CD4-positive, alpha-beta T cell (primary cell): ENCODE measurements at regions not wholly inside any gene's neighbourhood (a gene's known extent, or its start where the extent isn't known, plus 50 kb on each side); places are given as distances from the start of the nearest gene placed in this dataset.

Experiments
- ATAC-seq: fragments of 200-7000 bp; cut with Tn5 transposase; one replicate; pipeline ENCODE4 v1.10.0; 2022; ENCODE audit warnings: mild to moderate bottlenecking; ENCODE audit not compliant: poor library complexity
- CTCF ChIA-PET: fragments of 350-600 bp; sonication (Branson Sonifier 250); formaldehyde crosslinking; loops from one replicate; lab custom pipeline; 2021; ENCODE audit warnings: antibody characterized with exemption, inconsistent platforms; lab: Charles Lee
- POLR2A ChIA-PET: fragments of 350-600 bp; sonication (Branson Sonifier 250); formaldehyde crosslinking; loops from one replicate; lab custom pipeline; 2021; ENCODE audit warnings: antibody characterized with exemption, inconsistent platforms; lab: Charles Lee
- DNase-seq, 14 experiments: peaks; one replicate each; pipeline ENCODE4 v3.0.0-alpha.2; 2013 to 2020; ENCODE audit warnings: mixed read lengths in 2 of 14
- H3K27ac ChIP-seq, 2 donors: one replicate each; pipeline versions ENCODE4 v1.5.1 to v1.7.0; 2013; ENCODE audit warnings: low read length in 2 of 2, low read depth in 1 of 2, mild to moderate bottlenecking in 1 of 2
- H3K27me3 ChIP-seq, 2 experiments: 1 replicate in 1 of 2; 2 replicates in 1 of 2; pipeline versions ENCODE4 v1.6.1 to v1.7.0; 2013; ENCODE audit warnings: low read length in 2 of 2, control low read depth in 1 of 2, mild to moderate bottlenecking in 1 of 2, moderate library complexity in 1 of 2; ENCODE audit not compliant: insufficient read depth in 2 of 2, control insufficient read depth in 1 of 2
- H3K36me3 ChIP-seq: one replicate; pipeline ENCODE4 v1.6.1; 2013; ENCODE audit warnings: low read length, control low read depth; ENCODE audit not compliant: insufficient read depth
- H3K4me1 ChIP-seq: one replicate; pipeline ENCODE4 v1.6.1; 2013; ENCODE audit warnings: low read length, control low read depth; ENCODE audit not compliant: insufficient read depth
- H3K4me3 ChIP-seq: one replicate; pipeline ENCODE4 v1.5.1; 2013; ENCODE audit warnings: mild to moderate bottlenecking, low read length, moderate library complexity
- H3K9me3 ChIP-seq, 2 experiments: 1 replicate in 1 of 2; 2 replicates in 1 of 2; pipeline versions ENCODE4 v1.6.1 to v1.7.0; 2013; ENCODE audit warnings: low read length in 2 of 2, mild to moderate bottlenecking in 2 of 2, control low read depth in 1 of 2, moderate library complexity in 1 of 2; ENCODE audit not compliant: control insufficient read depth in 1 of 2, insufficient read depth in 1 of 2
- H3K27ac Mint-ChIP-seq: one replicate; pipeline ENCODE4 v1.8.0; 2020; ENCODE audit warnings: mixed read lengths
- H3K27me3 Mint-ChIP-seq: one replicate; pipeline ENCODE4 v1.8.0; 2021; ENCODE audit warnings: mixed read lengths
- H3K36me3 Mint-ChIP-seq: one replicate; pipeline ENCODE4 v1.8.0; 2021; ENCODE audit warnings: low read depth, mixed read lengths
- H3K4me1 Mint-ChIP-seq: one replicate; pipeline ENCODE4 v1.8.0; 2021; ENCODE audit warnings: low read depth, mixed read lengths
- H3K4me3 Mint-ChIP-seq: one replicate; pipeline ENCODE4 v1.8.0; 2020; ENCODE audit warnings: mild to moderate bottlenecking, mixed read lengths
- H3K9me3 Mint-ChIP-seq: one replicate; pipeline ENCODE4 v1.8.0; 2020; ENCODE audit warnings: mixed read lengths
- CTCF ChIP-seq: fragments of 200-600 bp; IDR thresholded peaks from one replicate; pipeline ENCODE4 v1.8.0; 2022; ENCODE audit warnings: antibody characterized with exemption, mild to moderate bottlenecking
- intact Hi-C, 2 experiments: fragments of 100-400 bp; cut with DNase I in 1 of 2; cut with micrococcal nuclease in 1 of 2; formaldehyde crosslinking; loops; one replicate each; pipeline versions ENCODE4 v1.15.1 to v1.9.0; 2023 to 2025; cut with DNase I, micrococcal nuclease

- POLR2A ChIA-PET: interaction anchor here (1.3 kb wide), 1 partner anchor 104 kb away, joined by 4 read pairs; no protein-coding TSS in a partner anchor
- H3K4me1 Mint-ChIP-seq: peaks cover 14% of the 10 kb centered on the region
- no peak for ATAC-seq
- intact Hi-C loops: no loop called here
- no peaks in the 10 kb centered on the region for H3K4me1 ChIP-seq
- TF ChIP-seq CTCF: no peak
- H3K27me3 Mint-ChIP-seq: no peaks in the 10 kb centered on the region
- H3K36me3 ChIP-seq: no peaks in the 10 kb centered on the region
- no peaks in the 10 kb centered on the region for H3K27me3 ChIP-seq
- H3K4me3 ChIP-seq: no peak overlapping the region
- CTCF ChIA-PET: no interaction called here
- no peak overlapping the region for H3K27ac Mint-ChIP-seq
- H3K4me3 Mint-ChIP-seq: no peak overlapping the region
- no peak overlapping the region for H3K27ac ChIP-seq
- H3K9me3 Mint-ChIP-seq: no peaks in the 10 kb centered on the region
- no peaks in the 10 kb centered on the region for H3K9me3 ChIP-seq
- H3K36me3 Mint-ChIP-seq: no peaks in the 10 kb centered on the region
- DNase-seq: no peak
Observed at GRCh38 chr12:89968151-89968700, 259.6 kb upstream of the ATP2B1 start.

GRCh38 chr12:89966495-89967240 is 258.0 kb upstream of the ATP2B1 start:
- H3K9me3 Mint-ChIP-seq: no peaks in the 10 kb centered on the region
- Histone ChIP-seq H3K36me3 (no peaks in the 10 kb centered on the region), H3K27ac (no peak overlapping the region), H3K4me1 (no peaks in the 10 kb centered on the region), H3K4me3 (no peak overlapping the region), H3K27me3 (no peaks in the 10 kb centered on the region), H3K9me3 (no peaks in the 10 kb centered on the region)
- ChIA-PET POLR2A (no interaction called here), CTCF (no interaction called here)
- ATAC-seq (no peak), DNase-seq (no peak)
- peaks cover 15% of the 10 kb centered on the region for H3K4me1 Mint-ChIP-seq
- H3K27ac Mint-ChIP-seq: no peak overlapping the region
- no peak for TF ChIP-seq CTCF
- H3K36me3 Mint-ChIP-seq: no peaks in the 10 kb centered on the region
- H3K4me3 Mint-ChIP-seq: no peak overlapping the region
- intact Hi-C loops: no loop called here
- H3K27me3 Mint-ChIP-seq: no peaks in the 10 kb centered on the region

GRCh38 chr12:89965993-89966392 is 257.4 kb upstream of the ATP2B1 start:
- ATAC-seq (no peak), DNase-seq (no peak)
- no peaks in the 10 kb centered on the region for H3K27me3 Mint-ChIP-seq
- Histone ChIP-seq H3K36me3 (no peaks in the 10 kb centered on the region), H3K4me3 (no peak overlapping the region), H3K27ac (no peak overlapping the region), H3K9me3 (no peaks in the 10 kb centered on the region), H3K27me3 (no peaks in the 10 kb centered on the region), H3K4me1 (no peaks in the 10 kb centered on the region)
- H3K27ac Mint-ChIP-seq: no peak overlapping the region
- no peak for TF ChIP-seq CTCF
- intact Hi-C loops: no loop called here
- H3K4me3 Mint-ChIP-seq: no peak overlapping the region
- no peaks in the 10 kb centered on the region for H3K9me3 Mint-ChIP-seq
- POLR2A ChIA-PET: no interaction called here
- CTCF ChIA-PET: no interaction called here
- H3K36me3 Mint-ChIP-seq: no peaks in the 10 kb centered on the region
- H3K4me1 Mint-ChIP-seq: peaks cover 10% of the 10 kb centered on the region
